ENCODE measurements at regions not wholly inside any gene's neighbourhood (a gene's known extent, or its start where the extent isn't known, plus 50 kb on each side); places are given as distances from the start of the nearest gene placed in this dataset.

DNA sequence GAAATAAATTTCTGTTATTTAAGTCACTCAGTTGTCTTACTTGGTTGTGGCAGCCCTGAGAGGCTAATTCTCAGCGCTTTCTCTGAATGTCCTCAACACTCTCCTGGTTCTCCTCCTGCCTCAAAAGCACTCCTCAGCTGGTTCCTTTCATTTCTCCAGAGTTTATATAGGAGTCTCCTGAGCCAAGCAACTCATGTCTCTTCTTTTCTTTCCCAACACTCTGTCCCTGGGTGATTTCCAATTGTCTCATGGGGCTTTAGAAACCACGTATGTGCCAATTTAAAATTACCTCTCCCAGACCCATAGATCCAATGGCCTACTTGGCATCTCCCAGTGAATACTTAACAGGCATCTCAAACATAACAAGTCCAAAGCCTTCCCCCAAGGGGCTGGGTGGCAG is 184.3 kb downstream of the TTC32 start:
- no peak for TF ChIP-seq POLR2AphosphoS5 (IDR thresholded peaks at IDR 0.05; ENCODE audit: low read depth, low read length)
- no peak for TF ChIP-seq TAF1 (IDR thresholded peaks at IDR 0.05; ENCODE audit: borderline replicate concordance, insufficient read depth, low read length)
- TF ChIP-seq, protein P1, sequence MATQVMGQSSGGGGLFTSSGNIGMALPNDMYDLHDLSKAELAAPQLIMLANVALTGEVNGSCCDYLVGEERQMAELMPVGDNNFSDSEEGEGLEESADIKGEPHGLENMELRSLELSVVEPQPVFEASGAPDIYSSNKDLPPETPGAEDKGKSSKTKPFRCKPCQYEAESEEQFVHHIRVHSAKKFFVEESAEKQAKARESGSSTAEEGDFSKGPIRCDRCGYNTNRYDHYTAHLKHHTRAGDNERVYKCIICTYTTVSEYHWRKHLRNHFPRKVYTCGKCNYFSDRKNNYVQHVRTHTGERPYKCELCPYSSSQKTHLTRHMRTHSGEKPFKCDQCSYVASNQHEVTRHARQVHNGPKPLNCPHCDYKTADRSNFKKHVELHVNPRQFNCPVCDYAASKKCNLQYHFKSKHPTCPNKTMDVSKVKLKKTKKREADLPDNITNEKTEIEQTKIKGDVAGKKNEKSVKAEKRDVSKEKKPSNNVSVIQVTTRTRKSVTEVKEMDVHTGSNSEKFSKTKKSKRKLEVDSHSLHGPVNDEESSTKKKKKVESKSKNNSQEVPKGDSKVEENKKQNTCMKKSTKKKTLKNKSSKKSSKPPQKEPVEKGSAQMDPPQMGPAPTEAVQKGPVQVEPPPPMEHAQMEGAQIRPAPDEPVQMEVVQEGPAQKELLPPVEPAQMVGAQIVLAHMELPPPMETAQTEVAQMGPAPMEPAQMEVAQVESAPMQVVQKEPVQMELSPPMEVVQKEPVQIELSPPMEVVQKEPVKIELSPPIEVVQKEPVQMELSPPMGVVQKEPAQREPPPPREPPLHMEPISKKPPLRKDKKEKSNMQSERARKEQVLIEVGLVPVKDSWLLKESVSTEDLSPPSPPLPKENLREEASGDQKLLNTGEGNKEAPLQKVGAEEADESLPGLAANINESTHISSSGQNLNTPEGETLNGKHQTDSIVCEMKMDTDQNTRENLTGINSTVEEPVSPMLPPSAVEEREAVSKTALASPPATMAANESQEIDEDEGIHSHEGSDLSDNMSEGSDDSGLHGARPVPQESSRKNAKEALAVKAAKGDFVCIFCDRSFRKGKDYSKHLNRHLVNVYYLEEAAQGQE (IDR thresholded peaks at IDR 0.05; ENCODE audit: insufficient read depth in 1 of 2, low read depth in 2 of 2, low read length in 2 of 2) = no peak

Data from PFSK-1 (cell line).